GM12892 (cell line): ENCODE measurements at regions not wholly inside any gene's neighbourhood (a gene's known extent, or its start where the extent isn't known, plus 50 kb on each side); places are given as distances from the start of the nearest gene placed in this dataset.

Source experiments
- DNase-seq: peaks from one replicate; pipeline ENCODE4 v3.0.0; 2011; ENCODE audit not compliant: insufficient read length
- FAIRE-seq: peaks from 2 replicates; lab custom pipeline; 2011; peaks lifted over from hg19 to GRCh38; lab: Jason Lieb, UNC
- POLR2A ChIP-seq: IDR thresholded peaks from 2 replicates; pipeline ENCODE4 v1.6.1; 2011; ENCODE audit warnings: low read depth, low read length, control low read depth
- POLR2AphosphoS5 ChIP-seq: IDR thresholded peaks from 2 replicates; pipeline ENCODE4 v1.6.1; 2011; ENCODE audit warnings: low read depth, low read length, control low read depth
- TAF1 ChIP-seq: IDR thresholded peaks from 2 replicates; pipeline ENCODE4 v1.6.1; 2011; ENCODE audit warnings: low read depth, mild to moderate bottlenecking, control low read depth, low read length, borderline replicate concordance

- no peak for FAIRE-seq
Observed at GRCh38 chr1:17890056-17890814, 135.1 kb downstream of the ACTL8 start.

DNA sequence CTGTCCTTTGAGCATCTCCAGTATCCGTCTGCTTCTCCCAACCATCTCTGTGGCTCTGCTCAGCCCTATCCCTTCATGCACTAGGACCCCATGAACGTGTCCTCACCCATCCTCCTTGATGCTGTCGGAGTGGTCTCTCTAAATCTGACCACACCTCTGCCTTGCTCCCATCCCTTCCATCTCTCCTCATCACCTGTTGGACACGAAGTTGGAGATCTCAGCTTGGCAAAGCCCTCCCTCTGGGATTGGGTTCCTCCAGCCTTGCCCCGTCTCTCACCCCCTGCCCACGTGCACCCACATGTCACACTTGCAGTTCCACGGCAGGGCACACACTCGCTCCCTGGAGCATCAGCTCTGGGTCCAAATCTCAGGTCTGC lies 135.7 kb downstream of the ACTL8 start:
- TF ChIP-seq POLR2A (no peak), TAF1 (no peak), POLR2AphosphoS5 (no peak)
- FAIRE-seq (no peak), DNase-seq (no peak)

More at GRCh38 chr1:17890056-17890814, 135.1 kb downstream of the ACTL8 start:
- no peak for DNase-seq
- TF ChIP-seq TAF1 (no peak), POLR2AphosphoS5 (no peak), POLR2A (no peak)

DNA sequence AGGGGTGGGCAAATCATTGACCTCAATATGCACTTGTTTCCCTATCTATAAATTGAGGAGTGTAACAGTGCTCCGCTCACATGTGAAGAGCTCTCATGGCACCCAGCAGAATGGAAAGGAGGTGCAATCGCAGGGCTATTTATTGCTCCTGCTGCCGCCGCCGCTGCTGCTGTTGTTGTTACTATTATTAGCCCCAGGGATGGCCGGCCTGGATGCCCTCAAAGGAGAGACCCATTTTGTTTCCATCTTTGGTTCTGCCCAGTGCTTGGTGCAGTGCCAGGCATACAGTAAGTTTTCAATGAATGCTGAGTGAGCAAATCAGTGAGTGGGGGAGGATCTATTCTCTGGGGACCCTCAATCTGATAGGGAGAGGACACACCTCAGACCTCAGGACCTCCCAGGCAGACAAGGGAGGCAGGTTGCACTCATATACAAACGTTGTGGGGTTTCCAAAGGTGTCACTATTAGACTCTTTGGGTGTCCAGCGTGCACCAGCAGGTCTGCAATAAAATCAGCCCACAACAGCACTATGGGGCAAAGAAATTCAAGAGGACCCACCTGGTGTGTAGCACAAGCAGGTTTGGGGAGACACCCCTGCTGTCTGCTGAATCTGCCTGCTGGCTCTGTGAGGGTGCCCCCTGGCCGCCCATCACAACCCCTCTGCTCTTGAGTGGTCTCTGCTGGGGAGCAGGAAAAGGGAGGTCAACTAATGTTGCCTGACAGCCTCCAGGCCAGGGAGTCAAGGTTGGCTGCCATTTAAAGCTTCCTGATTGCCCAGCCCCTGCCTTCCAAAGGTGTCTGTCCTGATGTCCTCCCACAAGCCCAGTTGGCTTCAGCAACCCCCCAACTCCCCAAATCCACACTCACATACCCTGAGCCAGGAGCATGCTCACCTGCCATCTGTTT lies 136.3 kb downstream of the ACTL8 start:
- no peak for FAIRE-seq
- DNase-seq: no peak
- TF ChIP-seq TAF1 (no peak), POLR2A (no peak), POLR2AphosphoS5 (no peak)

DNA sequence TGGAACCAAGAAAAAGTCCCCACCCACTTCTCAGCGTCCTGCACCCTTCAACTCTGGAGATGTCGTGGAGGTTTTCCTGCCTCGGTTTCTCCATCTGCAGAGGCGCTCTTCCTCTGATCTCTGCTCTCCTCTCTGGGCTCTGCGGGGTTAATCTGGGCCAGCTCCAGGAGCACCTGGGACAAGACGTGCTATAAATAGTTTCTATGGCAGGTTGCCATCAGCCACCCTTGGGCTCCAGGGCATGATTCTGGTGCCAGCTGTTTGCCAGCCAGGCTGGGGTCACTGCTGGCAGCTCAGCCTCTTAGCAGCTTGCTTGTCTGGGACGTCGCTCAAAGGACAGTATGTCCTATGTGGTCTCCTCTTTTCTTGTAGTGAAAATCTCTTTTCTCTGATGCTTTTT lies 137.1 kb downstream of the ACTL8 start:
- FAIRE-seq (no peak), DNase-seq (no peak)
- TF ChIP-seq POLR2AphosphoS5: no peak
- no peak for TF ChIP-seq TAF1
- no peak for TF ChIP-seq POLR2A

GRCh38 chr1:17892851-17893250 lies 137.7 kb downstream of the ACTL8 start:
- FAIRE-seq (no peak), DNase-seq (no peak)
- TF ChIP-seq POLR2AphosphoS5: no peak
- no peak for TF ChIP-seq TAF1
- TF ChIP-seq POLR2A: no peak

GRCh38 chr1:17893891-17894631 lies 138.9 kb downstream of the ACTL8 start:
- TF ChIP-seq POLR2AphosphoS5: no peak
- TF ChIP-seq TAF1: no peak
- no peak for TF ChIP-seq POLR2A
- DNase-seq (no peak), FAIRE-seq (no peak)

DNA sequence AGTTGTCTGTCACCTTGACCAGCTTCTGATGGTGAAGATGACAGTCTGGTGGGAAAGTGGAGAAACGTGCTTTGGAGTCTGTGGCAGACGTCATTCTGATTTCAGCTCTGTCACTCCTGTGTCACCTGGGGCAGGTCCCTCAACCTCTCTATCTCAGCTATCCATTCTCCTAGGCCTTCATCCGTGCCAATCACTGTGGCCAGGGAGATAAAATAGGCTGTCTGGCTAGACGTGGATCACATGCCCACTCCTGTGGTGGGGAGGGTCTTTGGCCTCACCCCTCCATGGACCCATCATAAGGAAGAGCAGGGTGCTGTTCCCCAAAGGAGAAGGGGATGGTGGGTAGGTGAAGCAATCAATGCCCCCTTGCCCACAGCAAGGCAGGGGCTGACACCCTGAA lies 140.3 kb downstream of the ACTL8 start:
- DNase-seq (no peak), FAIRE-seq (no peak)
- no peak for TF ChIP-seq POLR2AphosphoS5
- TF ChIP-seq TAF1: no peak

DNA sequence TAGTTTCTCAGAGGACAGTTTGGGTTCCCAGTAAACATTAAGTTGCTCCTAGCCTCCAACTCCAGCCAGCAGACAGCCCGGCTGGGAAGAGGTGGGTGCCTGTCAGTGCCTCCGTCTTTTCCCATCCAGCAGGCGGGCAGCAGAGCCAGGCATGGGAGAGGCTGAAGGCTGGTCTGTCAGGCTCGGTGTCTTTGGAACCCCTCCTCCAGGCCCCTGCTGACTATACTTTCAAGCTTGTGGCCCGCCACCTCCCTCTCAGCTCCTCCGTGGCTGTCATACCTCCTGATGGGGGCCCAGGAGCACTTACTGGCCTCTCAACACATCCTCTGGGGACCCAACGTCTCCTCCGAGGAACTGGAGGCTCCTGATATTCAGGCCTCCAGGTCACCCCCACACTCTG lies 140.9 kb downstream of the ACTL8 start:
- FAIRE-seq: no peak

GRCh38 chr1:17903386-17903785 lies 148.3 kb downstream of the ACTL8 start:
- FAIRE-seq (no peak), DNase-seq (no peak)
- TF ChIP-seq POLR2A (no peak), POLR2AphosphoS5 (no peak), TAF1 (no peak)

More for the DNA sequence above, 140.9 kb downstream of the ACTL8 start:
- no peak for TF ChIP-seq POLR2A
- TF ChIP-seq TAF1: no peak
- no peak for TF ChIP-seq POLR2AphosphoS5
- no peak for DNase-seq

DNA sequence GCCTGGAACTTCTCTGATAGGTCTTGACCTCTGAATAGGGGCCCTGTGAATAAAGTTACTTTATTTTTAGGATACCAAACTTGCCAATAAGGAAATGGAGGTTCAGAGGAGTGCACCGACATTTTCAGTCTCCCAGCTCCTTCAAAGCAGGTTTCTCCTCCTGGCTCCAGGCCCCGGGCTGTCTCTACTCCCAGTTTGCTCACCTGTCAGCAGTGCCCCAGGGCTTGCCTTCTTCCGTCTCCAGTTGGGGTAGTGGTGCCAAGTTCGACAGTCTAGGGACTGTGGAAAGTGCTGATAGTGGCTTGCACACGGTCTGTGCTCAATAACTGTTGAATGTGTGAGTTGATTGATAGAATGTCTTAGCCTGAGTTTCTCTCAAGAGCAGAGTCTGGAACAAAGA lies 149.2 kb downstream of the ACTL8 start:
- TF ChIP-seq TAF1 (no peak), POLR2AphosphoS5 (no peak), POLR2A (no peak)
- DNase-seq (no peak), FAIRE-seq (no peak)

GRCh38 chr1:17907999-17908398 lies 152.9 kb downstream of the ACTL8 start:
- DNase-seq (no peak), FAIRE-seq (no peak)
- no peak for TF ChIP-seq TAF1
- no peak for TF ChIP-seq POLR2A
- no peak for TF ChIP-seq POLR2AphosphoS5

GRCh38 chr1:17908945-17909344 lies 153.8 kb downstream of the ACTL8 start:
- TF ChIP-seq POLR2AphosphoS5 (no peak), TAF1 (no peak), POLR2A (no peak)
- FAIRE-seq (no peak), DNase-seq (no peak)
